BE2C (cell line): ENCODE measurements at regions not wholly inside any gene's neighbourhood (a gene's known extent, or its start where the extent isn't known, plus 50 kb on each side); places are given as distances from the start of the nearest gene placed in this dataset.
"Not testable (repeated sequence)": the region's sequence is repeated elsewhere in the genome, so short reads cannot be mapped to it uniquely, and the experiment has no call there.

Experiments used
- DNase-seq: peaks from one replicate; pipeline ENCODE4 v3.0.0-alpha.2; 2020
- H3K27me3 ChIP-seq: fragments of 250-450 bp; sonication (Bioruptor Pico); 2 replicates; pipeline ENCODE4 v1.5.1; 2020; ENCODE audit warnings: mild to moderate bottlenecking
- H3K36me3 ChIP-seq: fragments of 250-450 bp; sonication (Bioruptor Pico); 2 replicates; pipeline ENCODE4 v1.5.1; 2020; ENCODE audit warnings: mild to moderate bottlenecking
- H3K4me1 ChIP-seq: fragments of 250-450 bp; sonication (Bioruptor Pico); 2 replicates; pipeline ENCODE4 v1.5.1; 2020
- H3K4me3 ChIP-seq: 2 replicates; pipeline ENCODE4 v1.5.1; 2011; ENCODE audit warnings: low read depth, low read length
- H3K9me3 ChIP-seq: fragments of 250-450 bp; sonication (Bioruptor Pico); 2 replicates; pipeline ENCODE4 v1.5.1; 2020
- CTCF ChIP-seq: IDR thresholded peaks from 2 replicates; pipeline ENCODE4 v1.5.1; 2012; ENCODE audit warnings: mild to moderate bottlenecking, low read depth, low read length

GRCh38 chr4:77352192-77352591, 195.2 kb downstream of the CCNG2 start:
- Histone ChIP-seq H3K4me1 (no peaks in the 10 kb centered on the region), H3K36me3 (no peaks in the 10 kb centered on the region), H3K27me3 (no peaks in the 10 kb centered on the region), H3K4me3 (no peak overlapping the region), H3K9me3 (no peaks in the 10 kb centered on the region)
- DNase-seq, result no peak
- TF ChIP-seq CTCF, result no peak

GRCh38 chr4:77353724-77354315, 196.8 kb downstream of the CCNG2 start:
- H3K9me3 ChIP-seq, H3K4me1 ChIP-seq, H3K4me3 ChIP-seq, H3K36me3 ChIP-seq, H3K27me3 ChIP-seq, DNase-seq: not testable (repeated sequence)
- peak; percentile 21; the same call in 1 of the 2 replicates for TF ChIP-seq CTCF

- H3K9me3 ChIP-seq, result no peaks in the 10 kb centered on the region
- no peak overlapping the region for H3K4me3 ChIP-seq
- no peaks in the 10 kb centered on the region for H3K4me1 ChIP-seq
- H3K27me3 ChIP-seq, result no peaks in the 10 kb centered on the region
- DNase-seq, result no peak
- H3K36me3 ChIP-seq, result no peaks in the 10 kb centered on the region
- TF ChIP-seq CTCF, result no peak
Measured at GRCh38 chr4:77354550-77354949, 197.5 kb downstream of the CCNG2 start.

- H3K4me1 ChIP-seq, result no peaks in the 10 kb centered on the region
- no peaks in the 10 kb centered on the region for H3K36me3 ChIP-seq
- no peaks in the 10 kb centered on the region for H3K27me3 ChIP-seq
- no peak overlapping the region for H3K4me3 ChIP-seq
- DNase-seq, result no peak
- TF ChIP-seq CTCF, result no peak
- H3K9me3 ChIP-seq, result no peaks in the 10 kb centered on the region
Measured at GRCh38 chr4:77355731-77356130, 198.7 kb downstream of the CCNG2 start.

- H3K9me3 ChIP-seq, result no peaks in the 10 kb centered on the region
- peak; percentile 70 for TF ChIP-seq CTCF
- no peak overlapping the region for H3K4me3 ChIP-seq
- peak; percentile 21 for DNase-seq
- H3K36me3 ChIP-seq, result no peaks in the 10 kb centered on the region
- H3K27me3 ChIP-seq, result no peaks in the 10 kb centered on the region
- H3K4me1 ChIP-seq, result no peaks in the 10 kb centered on the region
Measured at GRCh38 chr4:77358315-77358928, 201.4 kb downstream of the CCNG2 start.

GRCh38 chr4:77360451-77360850, 203.4 kb downstream of the CCNG2 start:
- Histone ChIP-seq H3K36me3 (no peaks in the 10 kb centered on the region), H3K9me3 (no peaks in the 10 kb centered on the region), H3K4me3 (no peak overlapping the region), H3K4me1 (no peaks in the 10 kb centered on the region), H3K27me3 (no peaks in the 10 kb centered on the region)
- DNase-seq, result no peak
- TF ChIP-seq CTCF, result no peak
